Pons (tissue), 1 donor: ENCODE measurements at regions not wholly inside any gene's neighbourhood (a gene's known extent, or its start where the extent isn't known, plus 50 kb on each side); places are given as distances from the start of the nearest gene placed in this dataset.
"Not testable (repeated sequence)": the region's sequence is repeated elsewhere in the genome, so short reads cannot be mapped to it uniquely, and the experiment has no call there.

Source experiments
- DNase-seq: peaks from one replicate; pipeline ENCODE4 v3.0.0-alpha.2; 2016; ENCODE audit warnings: low spot score

GRCh38 chr15:20191508-20192125 lies 350.0 kb downstream of the GOLGA6L6 start:
- DNase-seq = not testable (repeated sequence)

DNA sequence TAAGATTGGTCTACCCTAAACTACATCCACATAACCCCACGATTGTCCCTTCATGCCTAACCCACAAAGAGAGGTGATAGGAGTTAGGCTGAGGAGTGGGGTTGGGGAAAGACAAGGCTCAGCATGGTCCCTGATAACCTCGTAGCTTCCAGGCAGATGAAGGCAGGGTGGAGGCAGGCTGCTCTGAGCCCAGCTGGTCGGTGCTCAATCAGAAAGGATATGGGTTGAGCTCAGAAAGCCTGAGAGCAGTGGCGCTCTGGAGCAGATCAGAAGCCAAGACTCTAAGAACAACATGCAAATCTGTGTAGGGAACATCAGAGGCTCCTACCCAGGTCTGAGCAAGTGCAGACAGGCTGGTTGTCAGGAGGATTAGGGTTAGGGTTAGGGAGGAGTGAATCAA lies 353.0 kb downstream of the GOLGA6L6 start:
- not testable (repeated sequence) for DNase-seq

GRCh38 chr15:20187370-20188355 lies 353.9 kb downstream of the GOLGA6L6 start:
- not testable (repeated sequence) for DNase-seq

- not testable (repeated sequence) for DNase-seq
These were observed 356.7 kb downstream of the GOLGA6L6 start for GRCh38 chr15:20184879-20185278.

GRCh38 chr15:20168221-20168620 lies 373.4 kb downstream of the GOLGA6L6 start:
- not testable (repeated sequence) for DNase-seq

GRCh38 chr15:20153528-20153927 lies 388.1 kb downstream of the GOLGA6L6 start:
- not testable (repeated sequence) for DNase-seq

DNA sequence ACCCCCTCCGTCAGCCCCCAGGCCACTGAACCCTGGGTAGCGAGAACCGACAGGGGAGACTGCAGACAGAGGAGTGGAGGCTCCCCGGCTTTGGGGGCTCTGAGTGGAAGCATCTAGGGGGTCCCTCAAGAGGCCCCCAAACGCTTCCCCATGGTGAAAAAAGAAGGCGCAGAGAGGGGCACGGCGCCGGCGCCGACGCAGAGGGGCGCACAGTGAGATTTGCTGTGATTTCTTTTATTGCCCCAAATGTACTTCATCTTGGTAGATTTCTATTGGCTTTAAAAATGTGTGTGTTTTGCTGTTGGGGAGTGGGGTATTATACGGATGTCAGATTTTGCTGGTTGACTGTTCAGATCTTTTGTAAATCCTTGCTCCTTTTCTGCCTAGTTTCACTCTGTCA lies 392.9 kb downstream of the GOLGA6L6 start:
- not testable (repeated sequence) for DNase-seq

- not testable (repeated sequence) for DNase-seq
These were observed 393.6 kb downstream of the GOLGA6L6 start for GRCh38 chr15:20148008-20148407.

DNA sequence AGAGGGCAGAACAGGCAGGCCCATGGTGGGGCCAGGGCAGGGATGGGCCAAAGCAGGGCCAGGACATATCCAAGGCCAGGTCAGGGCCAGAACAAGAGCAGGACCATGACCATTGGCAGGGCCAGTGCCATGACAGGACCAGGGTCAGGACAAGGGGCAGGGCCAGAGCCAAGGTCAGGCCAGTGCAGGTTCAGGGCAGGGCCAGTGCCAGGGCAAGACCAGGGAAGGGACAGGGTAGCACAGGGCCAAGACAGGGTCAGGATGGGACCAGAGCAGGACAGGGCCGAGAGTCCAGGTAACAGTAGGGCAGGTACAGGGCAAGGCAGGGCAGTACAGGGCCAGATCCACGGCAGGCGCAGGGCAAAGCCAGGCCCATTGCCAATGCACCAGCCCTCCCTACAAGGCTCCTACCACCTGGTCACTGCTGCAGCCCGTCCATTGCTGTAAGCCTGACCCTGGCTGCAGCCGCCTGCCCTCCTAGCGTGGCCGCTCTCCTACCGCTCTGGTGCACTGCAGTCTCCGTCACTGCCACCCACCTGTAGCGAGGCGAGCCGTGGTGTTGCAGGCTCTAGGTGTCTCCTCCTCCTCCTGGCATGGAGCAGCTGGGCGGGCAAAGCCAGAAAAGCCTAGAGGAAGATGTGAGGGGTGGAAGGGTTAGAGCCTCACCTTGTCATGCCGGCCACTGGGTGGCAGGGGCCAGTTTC lies 397.1 kb downstream of the GOLGA6L6 start:
- DNase-seq = not testable (repeated sequence)

GRCh38 chr15:20142906-20143305 lies 398.7 kb downstream of the GOLGA6L6 start:
- not testable (repeated sequence) for DNase-seq

DNA sequence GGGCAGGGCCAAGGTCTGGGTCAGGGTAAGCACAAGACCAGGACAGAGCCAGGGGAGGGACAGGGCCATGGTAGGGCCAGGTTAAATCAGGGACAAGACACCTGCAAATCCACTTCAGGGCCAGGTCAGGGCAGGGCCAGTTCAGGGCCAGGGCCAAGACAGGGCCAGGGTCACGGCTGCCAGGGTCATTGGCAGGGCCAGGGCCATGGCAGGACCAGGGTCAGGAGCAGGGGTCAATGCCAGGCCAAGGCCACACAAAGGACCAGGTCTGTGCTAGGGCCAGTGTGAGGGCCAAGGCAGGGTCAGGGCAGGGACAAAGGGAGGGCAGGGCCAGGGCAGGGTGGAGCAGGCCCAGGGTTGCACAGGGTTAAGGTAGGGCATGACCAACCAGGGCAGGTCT lies 399.2 kb downstream of the GOLGA6L6 start:
- DNase-seq = not testable (repeated sequence)

DNA sequence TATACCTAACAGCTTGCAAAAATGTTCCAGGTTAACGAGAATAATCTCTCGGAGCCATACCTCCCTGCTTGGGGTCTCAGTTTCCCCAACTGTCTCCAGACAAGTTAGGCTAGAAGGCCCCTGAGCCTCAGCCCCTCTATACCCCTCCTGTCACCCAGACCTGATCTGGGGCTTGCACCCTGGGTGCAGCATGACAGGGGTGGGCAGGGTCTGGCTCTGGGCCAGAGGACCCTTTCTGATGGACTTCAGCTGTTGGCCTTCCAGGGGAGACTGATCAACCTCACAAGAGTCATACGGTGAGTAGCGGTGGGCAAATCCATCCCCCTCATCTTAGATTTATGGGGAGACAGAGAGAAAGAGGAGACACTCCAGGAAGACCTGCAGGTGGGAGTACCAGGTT lies 416.9 kb downstream of the GOLGA6L6 start:
- not testable (repeated sequence) for DNase-seq

- DNase-seq = no peak
These were observed 435.6 kb downstream of the GOLGA6L6 start for GRCh38 chr15:20106026-20106425.

DNA sequence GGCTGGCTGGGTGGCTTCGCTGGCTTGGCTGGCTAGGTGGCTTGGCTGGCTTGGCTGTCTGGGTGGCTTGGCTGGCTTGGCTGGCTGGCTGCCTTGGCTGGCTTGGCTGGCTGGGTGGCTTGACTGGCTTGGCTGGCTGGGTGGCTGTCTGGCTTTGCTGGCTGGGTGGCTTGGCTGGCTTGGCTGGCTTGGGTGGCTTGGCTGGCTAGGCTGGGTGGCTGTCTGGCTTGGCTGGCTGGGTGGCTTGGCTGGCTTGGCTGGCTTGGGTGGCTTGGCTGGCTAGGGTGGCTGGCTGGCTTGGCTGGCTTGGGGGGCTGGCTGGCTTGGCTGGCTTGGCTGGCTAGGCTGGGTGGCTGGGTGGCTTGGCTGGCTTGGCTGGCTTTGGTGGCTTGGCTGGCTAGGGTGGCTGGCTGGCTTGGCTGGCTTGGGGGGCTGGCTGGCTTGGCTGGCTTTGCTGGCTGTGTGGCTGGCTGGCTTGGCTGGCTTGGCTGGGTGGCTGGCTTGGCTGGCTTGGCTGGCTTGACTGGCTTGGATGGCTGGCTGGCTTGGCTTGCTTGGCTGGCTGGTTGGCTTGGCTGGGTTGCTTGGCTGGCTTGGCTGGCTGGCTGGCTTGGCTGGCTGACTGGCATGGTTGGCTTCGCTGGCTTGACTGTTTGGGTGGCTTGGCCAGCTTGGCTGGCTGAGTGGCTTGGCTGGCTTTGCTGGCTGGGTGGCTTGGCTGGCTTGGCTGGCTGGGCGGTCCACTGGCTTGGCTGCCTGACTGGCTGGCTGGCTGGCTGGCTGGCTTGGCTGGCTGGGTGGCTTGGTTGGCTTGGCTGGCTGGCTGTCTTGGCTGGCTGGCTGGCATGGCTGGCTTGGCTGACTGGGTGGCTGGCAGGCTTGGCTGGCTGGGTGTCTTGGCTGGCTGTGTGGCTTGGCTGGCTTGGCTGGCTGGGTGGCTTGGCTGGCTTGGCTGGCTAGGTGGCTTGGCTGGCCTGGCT lies 436.3 kb downstream of the GOLGA6L6 start:
- DNase-seq = not testable (repeated sequence)

GRCh38 chr15:20104551-20104950 lies 437.0 kb downstream of the GOLGA6L6 start:
- DNase-seq = not testable (repeated sequence)

GRCh38 chr15:20102862-20103261 lies 438.7 kb downstream of the GOLGA6L6 start:
- DNase-seq = not testable (repeated sequence)

DNA sequence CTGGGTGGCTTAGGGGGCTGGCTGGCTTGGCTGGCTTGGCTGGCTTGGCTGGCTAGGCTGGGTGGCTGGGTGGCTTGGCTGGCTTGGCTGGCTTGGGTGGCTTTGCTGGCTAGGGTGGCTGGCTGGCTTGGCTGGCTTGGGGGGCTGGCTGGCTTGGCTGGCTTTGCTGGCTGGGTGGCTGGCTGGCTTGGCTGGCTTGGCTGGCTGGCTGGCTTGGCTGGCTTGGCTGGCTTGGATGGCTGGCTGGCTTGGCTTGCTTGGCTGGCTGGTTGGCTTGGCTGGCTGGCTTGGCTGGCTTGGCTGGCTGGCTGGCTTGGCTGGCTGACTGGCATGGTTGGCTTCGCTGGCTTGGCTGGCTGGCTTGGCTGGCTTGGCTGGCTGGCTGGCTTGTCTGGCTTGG lies 439.4 kb downstream of the GOLGA6L6 start:
- DNase-seq = not testable (repeated sequence)

- not testable (repeated sequence) for DNase-seq
These were observed 440.3 kb downstream of the GOLGA6L6 start for GRCh38 chr15:20101281-20101680.

- DNase-seq = not testable (repeated sequence)
These were observed 440.9 kb downstream of the GOLGA6L6 start for GRCh38 chr15:20100604-20101270.

GRCh38 chr15:20095699-20096303 lies 445.8 kb downstream of the GOLGA6L6 start:
- DNase-seq = not testable (repeated sequence)
